ENCODE measurements at regions not wholly inside any gene's neighbourhood (a gene's known extent, or its start where the extent isn't known, plus 50 kb on each side); places are given as distances from the start of the nearest gene placed in this dataset.

GRCh38 chr11:131135611-131136010, 219.3 kb upstream of the SNX19 start:
- CTCF ChIA-PET = no interaction called here
- no peak for DNase-seq (ENCODE audit: low read depth, low spot score)
- TF ChIP-seq CTCF (IDR thresholded peaks at IDR 0.05; ENCODE audit: insufficient read depth, low read length, missing control alignments) = no peak
- POLR2A ChIA-PET = no interaction called here
- H3K4me3 ChIP-seq (ENCODE audit: low read depth, low read length) = no peak overlapping the region

GRCh38 chr11:131136486-131136885, 220.2 kb upstream of the SNX19 start:
- no peak overlapping the region for H3K4me3 ChIP-seq (ENCODE audit: low read depth, low read length)
- no peak for TF ChIP-seq CTCF (IDR thresholded peaks at IDR 0.05; ENCODE audit: insufficient read depth, low read length, missing control alignments)
- CTCF ChIA-PET = no interaction called here
- POLR2A ChIA-PET = no interaction called here
- DNase-seq (ENCODE audit: low read depth, low spot score) = peak; percentile 24

GRCh38 chr11:131137046-131137445, 220.8 kb upstream of the SNX19 start:
- CTCF ChIA-PET = no interaction called here
- H3K4me3 ChIP-seq (ENCODE audit: low read depth, low read length) = no peak overlapping the region
- POLR2A ChIA-PET = no interaction called here
- DNase-seq (ENCODE audit: low read depth, low spot score) = no peak
- TF ChIP-seq CTCF (IDR thresholded peaks at IDR 0.05; ENCODE audit: insufficient read depth, low read length, missing control alignments) = no peak

GRCh38 chr11:131138731-131139130, 222.5 kb upstream of the SNX19 start:
- TF ChIP-seq CTCF (IDR thresholded peaks at IDR 0.05; ENCODE audit: insufficient read depth, low read length, missing control alignments) = no peak
- no peak for DNase-seq (ENCODE audit: low read depth, low spot score)
- ChIA-PET POLR2A (no interaction called here), CTCF (interaction anchor here (1.0 to 1.7 kb wide), 2 partner anchors 222 to 535 kb away, joined by 3 to 5 read pairs; partner anchors contain the start of gene SNX19)
- no peak overlapping the region for H3K4me3 ChIP-seq (ENCODE audit: low read depth, low read length)

GRCh38 chr11:131145791-131146190, 224.6 kb upstream of the NTM start:
- no peak for TF ChIP-seq CTCF (IDR thresholded peaks at IDR 0.05; ENCODE audit: insufficient read depth, low read length, missing control alignments)
- POLR2A ChIA-PET = no interaction called here
- no peak for DNase-seq (ENCODE audit: low read depth, low spot score)
- no peak overlapping the region for H3K4me3 ChIP-seq (ENCODE audit: low read depth, low read length)
- CTCF ChIA-PET = no interaction called here

GRCh38 chr11:131146827-131147490, 223.5 kb upstream of the NTM start:
- ChIA-PET CTCF (interaction anchor here (1.4 kb wide), 1 partner anchor 527 kb away, joined by 3 read pairs; no protein-coding TSS in a partner anchor), POLR2A (no interaction called here)
- no peak for DNase-seq (ENCODE audit: low read depth, low spot score)
- TF ChIP-seq CTCF (IDR thresholded peaks at IDR 0.05; ENCODE audit: insufficient read depth, low read length, missing control alignments) = no peak
- H3K4me3 ChIP-seq (ENCODE audit: low read depth, low read length) = no peak overlapping the region
